K562 (cell line): ENCODE measurements at regions not wholly inside any gene's neighbourhood (a gene's known extent, or its start where the extent isn't known, plus 50 kb on each side); places are given as distances from the start of the nearest gene placed in this dataset.

Experiments
- ATAC-seq: fragments of 200-7000 bp; cut with Tn5 transposase; 3 replicates; pipeline ENCODE4 v1.9.1; 2020; ENCODE audit warnings: moderate library complexity
- BruUV-seq: library from RNA; stranded (reverse); fragments of 400-500 nt; replicated peaks from 2 replicates; lab custom pipeline; 2021; lab: Mats Ljungman, UMichigan
- CTCF ChIA-PET: fragments of 300-600 bp; formaldehyde crosslinking; extraction: SDS; loops from one replicate; lab custom pipeline; 2021; ENCODE audit warnings: low intra/inter-chr PET ratio; lab: Yijun Ruan, JAX
- POLR2A ChIA-PET: fragments of 300-600, 350-650 bp; sonication (Branson Sonifier 250); formaldehyde crosslinking; extraction: SDS; loops from one replicate; lab custom pipeline; 2021; ENCODE audit warnings: antibody characterized with exemption, inconsistent platforms; lab: Yijun Ruan, JAX
- DNase-seq, 4 experiments: peaks; one replicate each; pipeline versions ENCODE4 v3.0.0 to v3.0.0-alpha.2; 2011 to 2018; ENCODE audit warnings: low spot score in 3 of 4, mixed read lengths in 3 of 4; ENCODE audit errors: extremely low read depth in 1 of 4
- FAIRE-seq: peaks from 2 replicates; lab custom pipeline; 2011; peaks lifted over from hg19 to GRCh38; lab: Jason Lieb, UNC
- H2AFZ ChIP-seq: 2 replicates; pipeline ENCODE4 v1.6.0; 2011; ENCODE audit warnings: low read depth, low read length, control low read depth, inconsistent platforms
- H3K27ac ChIP-seq: fragments of 200-600 bp; 3 replicates; pipeline ENCODE4 v1.8.0; 2011; ENCODE audit warnings: low read depth, mild to moderate bottlenecking, control low read depth, inconsistent platforms, low read length, moderate library complexity, mixed read lengths; ENCODE audit errors: extremely low read depth
- H3K27me3 ChIP-seq, 2 experiments: fragments of 300-600 bp in 1 of 2; 2 replicates in 1 of 2; 3 replicates in 1 of 2; pipeline versions ENCODE4 v1.6.0 to v1.8.0; 2011; ENCODE audit warnings: inconsistent platforms in 2 of 2, low read length in 2 of 2, mild to moderate bottlenecking in 1 of 2, mixed read lengths in 1 of 2, moderate library complexity in 1 of 2; ENCODE audit not compliant: control insufficient read depth in 2 of 2, insufficient read depth in 2 of 2
- H3K36me3 ChIP-seq: fragments of 300-600 bp; 3 replicates; pipeline ENCODE4 v1.8.0; 2011; ENCODE audit warnings: mild to moderate bottlenecking, low read length, inconsistent platforms; ENCODE audit not compliant: control insufficient read depth, insufficient read depth
- H3K4me1 ChIP-seq, 2 experiments: fragments of 200-600 bp in 1 of 2; replicated peaks in 1 of 2; 2 replicates in 1 of 2; 3 replicates in 1 of 2; pipeline versions ENCODE4 v1.5.1 to v1.8.0; 2011; ENCODE audit warnings: inconsistent platforms in 2 of 2, low read length in 2 of 2, mild to moderate bottlenecking in 1 of 2, mixed read lengths in 1 of 2, moderate library complexity in 1 of 2; ENCODE audit not compliant: control insufficient read depth in 2 of 2, insufficient read depth in 2 of 2
- H3K4me2 ChIP-seq: 2 replicates; pipeline ENCODE4 v1.6.1; 2011; ENCODE audit warnings: low read length, control low read depth, inconsistent platforms, mixed read lengths; ENCODE audit not compliant: insufficient read depth
- H3K4me3 ChIP-seq: fragments of 200-600 bp; sonication (generic), shearing (Covaris generic); 2 replicates; pipeline ENCODE4 v1.5.1; 2016; ENCODE audit warnings: control low read depth, inconsistent platforms
- H3K79me2 ChIP-seq: fragments of 200-600 bp; 3 replicates; pipeline ENCODE4 v1.8.0; 2011; ENCODE audit warnings: low read length, inconsistent platforms; ENCODE audit not compliant: control insufficient read depth, insufficient read depth
- H3K9ac ChIP-seq, 2 experiments: 2 replicates each; pipeline versions ENCODE4 v1.6.0 to v1.6.1; 2011; ENCODE audit warnings: low read depth in 2 of 2, low read length in 2 of 2, control low read depth in 1 of 2, inconsistent platforms in 1 of 2, mild to moderate bottlenecking in 1 of 2, mixed read lengths in 1 of 2; ENCODE audit not compliant: insufficient read depth in 1 of 2
- H3K9me1 ChIP-seq: one replicate; pipeline ENCODE4 v1.6.0; 2011; ENCODE audit warnings: inconsistent platforms, mild to moderate bottlenecking, low read length, moderate library complexity; ENCODE audit not compliant: control insufficient read depth, insufficient read depth
- H3K9me3 ChIP-seq: replicated peaks from 2 replicates; pipeline ENCODE4 v1.5.1; 2011; ENCODE audit warnings: low read depth, low read length, inconsistent platforms; ENCODE audit not compliant: control insufficient read depth, insufficient read depth
- H4K20me1 ChIP-seq: replicated peaks from 2 replicates; pipeline ENCODE4 v1.6.1; 2011; ENCODE audit warnings: low read length, inconsistent platforms, mixed read lengths; ENCODE audit not compliant: control insufficient read depth, insufficient read depth
- BRF1 ChIP-seq: IDR thresholded peaks from 3 replicates; pipeline ENCODE4 v1.6.1; 2011; ENCODE audit warnings: borderline replicate concordance, mild to moderate bottlenecking; ENCODE audit not compliant: insufficient read length; ENCODE audit errors: extremely low read depth
- CCAR2 ChIP-seq: fragments of 200-400 bp; formaldehyde crosslinking; IDR thresholded peaks from 2 replicates; pipeline ENCODE4 v1.6.1; 2017; ENCODE audit warnings: mild to moderate bottlenecking, low read depth, low read length
- GATAD2B ChIP-seq: fragments of 450-650 bp; IDR thresholded peaks from 2 replicates; pipeline ENCODE4 v1.6.1; 2017; ENCODE audit warnings: mild to moderate bottlenecking, borderline replicate concordance
- HDAC6 ChIP-seq: IDR thresholded peaks from 2 replicates; pipeline ENCODE4 v1.6.1; 2012; ENCODE audit warnings: low read depth, mild to moderate bottlenecking, control low read depth, inconsistent platforms, low read length, moderate library complexity
- MAFG ChIP-seq: fragments of 450-650 bp; conservative IDR thresholded peaks from 2 replicates; pipeline ENCODE4 v1.6.1; 2016; ENCODE audit warnings: missing genetic modification characterization, missing compliant biosample characterization
- RBM17 ChIP-seq: fragments of 200-400 bp; formaldehyde crosslinking; IDR thresholded peaks from 2 replicates; pipeline ENCODE4 v1.6.1; 2017; ENCODE audit warnings: low read depth, mild to moderate bottlenecking, low read length, borderline replicate concordance
- SP1 ChIP-seq: sonication (generic); formaldehyde crosslinking; IDR thresholded peaks from 2 replicates; pipeline ENCODE4 v1.8.1; 2022; ENCODE audit warnings: mild to moderate bottlenecking, missing genetic modification reagents
- ZNF146 ChIP-seq: IDR thresholded peaks from one replicate; pipeline ENCODE4 v1.6.1; 2018; ENCODE audit warnings: missing compliant biosample characterization; ENCODE audit not compliant: unreplicated experiment
- in situ Hi-C: fragments of 300-500 bp; cut with MboI; formaldehyde crosslinking; loops from 4 replicates; pipeline ENCODE4 v1.15.0; 2018; ENCODE audit warnings: inconsistent platforms, mixed read lengths
- intact Hi-C: fragments of 100-400 bp; cut with micrococcal nuclease; formaldehyde crosslinking; loops from 2 replicates; pipeline ENCODE4 v1.14.2; 2022
- TF ChIP-seq, protein P1 (sequence below), 3 experiments: IDR thresholded peaks in 2 of 3; conservative IDR thresholded peaks in 1 of 3; 2 replicates each; pipeline ENCODE4 v1.5.1; 2011 to 2012; ENCODE audit warnings: low read length in 3 of 3, mild to moderate bottlenecking in 3 of 3, control low read depth in 2 of 3, improper control_type of control experiment in 1 of 3, inconsistent platforms in 1 of 3, low read depth in 1 of 3, mixed read lengths in 1 of 3, moderate library complexity in 1 of 3; ENCODE audit not compliant: insufficient read depth in 2 of 3
- TF ChIP-seq, protein P2 (sequence below): fragments of 450-650 bp; IDR thresholded peaks from 2 replicates; pipeline ENCODE4 v1.6.1; 2017; ENCODE audit warnings: mild to moderate bottlenecking, moderate library complexity

DNA sequence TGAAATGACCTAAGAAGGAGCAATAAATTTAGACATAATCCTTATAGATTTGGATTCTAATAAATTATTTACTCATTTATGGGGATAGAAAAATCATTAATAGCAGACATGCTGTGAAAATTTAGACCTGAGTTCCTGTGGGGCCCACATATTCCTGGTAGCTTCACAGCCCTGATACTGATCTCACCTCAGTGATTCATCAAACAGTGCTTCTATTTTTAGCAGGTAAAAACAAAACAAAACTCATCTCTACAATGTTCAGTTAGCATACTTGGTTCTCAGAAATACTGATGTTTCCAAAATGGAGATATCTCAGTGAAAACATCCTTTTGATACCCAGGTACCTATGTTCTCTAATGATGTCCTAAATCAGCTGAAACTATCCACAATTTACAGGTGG is 841.1 kb upstream of the SORCS1 start:
- in situ Hi-C loops = no loop called here
- Histone ChIP-seq H3K36me3 (no peaks in the 10 kb centered on the region), H3K27ac (no peak overlapping the region), H3K79me2 (no peaks in the 10 kb centered on the region), H2AFZ (no peak overlapping the region), H3K9ac (no peak overlapping the region), H3K4me3 (no peak overlapping the region), H3K4me1 (no peaks in the 10 kb centered on the region), H3K27me3 (no peaks in the 10 kb centered on the region), H3K4me2 (no peak overlapping the region), H3K9me3 (no peaks in the 10 kb centered on the region), H3K9me1 (no peaks in the 10 kb centered on the region), H4K20me1 (no peaks in the 10 kb centered on the region)
- POLR2A ChIA-PET = no interaction called here
- DNase-seq (no peak), FAIRE-seq (no peak), ATAC-seq (no peak)
- no TSS peak for BruUV-seq
- TF ChIP-seq GATAD2B (no peak), SP1 (CRISPR knock-in tag) (no peak), MAFG (tag) (no peak), BRF1 (no peak), CCAR2 (no peak), HDAC6 (no peak), RBM17 (no peak), ZNF146 (CRISPR knock-in tag) (no peak)
- TF ChIP-seq, protein P1, sequence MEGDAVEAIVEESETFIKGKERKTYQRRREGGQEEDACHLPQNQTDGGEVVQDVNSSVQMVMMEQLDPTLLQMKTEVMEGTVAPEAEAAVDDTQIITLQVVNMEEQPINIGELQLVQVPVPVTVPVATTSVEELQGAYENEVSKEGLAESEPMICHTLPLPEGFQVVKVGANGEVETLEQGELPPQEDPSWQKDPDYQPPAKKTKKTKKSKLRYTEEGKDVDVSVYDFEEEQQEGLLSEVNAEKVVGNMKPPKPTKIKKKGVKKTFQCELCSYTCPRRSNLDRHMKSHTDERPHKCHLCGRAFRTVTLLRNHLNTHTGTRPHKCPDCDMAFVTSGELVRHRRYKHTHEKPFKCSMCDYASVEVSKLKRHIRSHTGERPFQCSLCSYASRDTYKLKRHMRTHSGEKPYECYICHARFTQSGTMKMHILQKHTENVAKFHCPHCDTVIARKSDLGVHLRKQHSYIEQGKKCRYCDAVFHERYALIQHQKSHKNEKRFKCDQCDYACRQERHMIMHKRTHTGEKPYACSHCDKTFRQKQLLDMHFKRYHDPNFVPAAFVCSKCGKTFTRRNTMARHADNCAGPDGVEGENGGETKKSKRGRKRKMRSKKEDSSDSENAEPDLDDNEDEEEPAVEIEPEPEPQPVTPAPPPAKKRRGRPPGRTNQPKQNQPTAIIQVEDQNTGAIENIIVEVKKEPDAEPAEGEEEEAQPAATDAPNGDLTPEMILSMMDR (IDR thresholded peaks at IDR 0.05 in 2 of 3, conservative IDR thresholded peaks at IDR 0.05 in 1 of 3; ENCODE audit: insufficient read depth in 2 of 3, low read depth in 1 of 3, low read length in 3 of 3) = no peak
- TF ChIP-seq, protein P2, sequence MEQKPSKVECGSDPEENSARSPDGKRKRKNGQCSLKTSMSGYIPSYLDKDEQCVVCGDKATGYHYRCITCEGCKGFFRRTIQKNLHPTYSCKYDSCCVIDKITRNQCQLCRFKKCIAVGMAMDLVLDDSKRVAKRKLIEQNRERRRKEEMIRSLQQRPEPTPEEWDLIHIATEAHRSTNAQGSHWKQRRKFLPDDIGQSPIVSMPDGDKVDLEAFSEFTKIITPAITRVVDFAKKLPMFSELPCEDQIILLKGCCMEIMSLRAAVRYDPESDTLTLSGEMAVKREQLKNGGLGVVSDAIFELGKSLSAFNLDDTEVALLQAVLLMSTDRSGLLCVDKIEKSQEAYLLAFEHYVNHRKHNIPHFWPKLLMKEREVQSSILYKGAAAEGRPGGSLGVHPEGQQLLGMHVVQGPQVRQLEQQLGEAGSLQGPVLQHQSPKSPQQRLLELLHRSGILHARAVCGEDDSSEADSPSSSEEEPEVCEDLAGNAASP = no peak
- CTCF ChIA-PET = no interaction called here
- intact Hi-C loops = no loop called here
